Esophagus squamous epithelium (tissue), 5 donors: ENCODE measurements at regions not wholly inside any gene's neighbourhood (a gene's known extent, or its start where the extent isn't known, plus 50 kb on each side); places are given as distances from the start of the nearest gene placed in this dataset.

ENCODE experiments used
- DNase-seq: peaks from one replicate; lab custom pipeline; 2025; lab: John Stamatoyannopoulos, UW
- H3K27ac ChIP-seq, 4 donors: fragments of 200-600 bp; sonication (generic); one replicate each; pipeline ENCODE4 v1.5.1; 2016 to 2019; ENCODE audit warnings: mild to moderate bottlenecking in 1 of 4
- H3K27me3 ChIP-seq, 4 donors: fragments of 200-600 bp; sonication (generic); 1 replicate in 3 of 4; 2 replicates in 1 of 4; pipeline versions ENCODE4 v1.5.1 to v1.6.0; 2017 to 2021; ENCODE audit warnings: antibody characterized with exemption in 1 of 4
- H3K36me3 ChIP-seq, 3 donors: fragments of 200-600 bp; sonication (generic); one replicate each; pipeline ENCODE4 v1.5.1; 2016 to 2019
- H3K4me1 ChIP-seq, 3 donors: fragments of 200-600 bp; sonication (generic); one replicate each; pipeline ENCODE4 v1.5.1; 2017 to 2019
- H3K4me3 ChIP-seq, 4 donors: fragments of 200-600 bp; sonication (generic); 1 replicate in 3 of 4; 2 replicates in 1 of 4; pipeline ENCODE4 v1.5.1; 2016 to 2019; ENCODE audit warnings: mild to moderate bottlenecking in 2 of 4, moderate library complexity in 1 of 4
- H3K9me3 ChIP-seq, 3 donors: fragments of 200-600 bp; sonication (generic); one replicate each; pipeline ENCODE4 v1.5.1; 2016 to 2019
- POLR2A ChIP-seq, 4 donors: fragments of 450-650 bp; IDR thresholded peaks; one replicate each; pipeline ENCODE4 v1.6.1; 2017; ENCODE audit warnings: antibody characterized with exemption in 4 of 4, mild to moderate bottlenecking in 4 of 4, moderate library complexity in 3 of 4
- WGBS, 2 donors: methylation state at CpG; one replicate each; pipeline ENCODE4 v1.1.5; 2018; 5-methylcytosine and 5-hydroxymethylcytosine counted together
- intact Hi-C: fragments of 100-400 bp; cut with DNase I; formaldehyde crosslinking; loops from one replicate; pipeline ENCODE4 v1.15.0; 2022
- small RNA-seq, 4 donors: library from RNA; depleted of rRNA; stranded (forward); fragments of <200 nt; gene quantifications; one replicate each; pipeline ENCODE3, GENCODE V24; 2016
- TF ChIP-seq, protein P1 (sequence below), 6 experiments: fragments of 450-650 bp in 4 of 6; fragments of 200-600 bp in 2 of 6; sonication (generic) in 2 of 6; IDR thresholded peaks; one replicate each; pipeline ENCODE4 v1.5.1; 2016 to 2019; ENCODE audit warnings: antibody characterized with exemption in 6 of 6, mild to moderate bottlenecking in 4 of 6, moderate library complexity in 4 of 6
- donor health status: DM: yes; HTN: yes; CAD: no.

DNA sequence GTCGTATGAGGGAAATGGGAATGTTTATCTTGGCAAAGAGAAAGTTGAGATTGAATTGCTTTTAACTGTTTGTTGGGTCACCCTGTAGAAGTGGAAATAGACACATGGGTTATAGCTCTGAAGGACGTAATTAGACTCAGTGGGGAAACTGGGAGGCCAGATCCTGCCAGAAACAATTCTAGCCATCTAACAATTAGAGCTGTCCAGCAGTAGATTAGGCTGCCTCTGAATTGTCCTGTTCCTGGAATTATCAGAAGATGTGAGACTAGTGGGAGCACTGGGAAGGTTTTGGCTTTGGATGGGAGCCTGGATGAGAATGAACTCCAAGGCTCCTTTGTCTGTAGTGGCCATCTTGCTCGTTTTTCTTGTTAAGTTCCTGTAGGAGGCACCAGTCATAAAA, 61.9 kb upstream of the IGFBP7 start:
- H3K4me1 ChIP-seq: no peaks in the 10 kb centered on the region
- no peak overlapping the region for H3K27ac ChIP-seq
- H3K9me3 ChIP-seq: no peaks in the 10 kb centered on the region
- intact Hi-C loops: no loop called here
- H3K36me3 ChIP-seq: no peaks in the 10 kb centered on the region
- TF ChIP-seq POLR2A (IDR thresholded peaks at IDR 0.05): no peak
- TF ChIP-seq, protein P1, sequence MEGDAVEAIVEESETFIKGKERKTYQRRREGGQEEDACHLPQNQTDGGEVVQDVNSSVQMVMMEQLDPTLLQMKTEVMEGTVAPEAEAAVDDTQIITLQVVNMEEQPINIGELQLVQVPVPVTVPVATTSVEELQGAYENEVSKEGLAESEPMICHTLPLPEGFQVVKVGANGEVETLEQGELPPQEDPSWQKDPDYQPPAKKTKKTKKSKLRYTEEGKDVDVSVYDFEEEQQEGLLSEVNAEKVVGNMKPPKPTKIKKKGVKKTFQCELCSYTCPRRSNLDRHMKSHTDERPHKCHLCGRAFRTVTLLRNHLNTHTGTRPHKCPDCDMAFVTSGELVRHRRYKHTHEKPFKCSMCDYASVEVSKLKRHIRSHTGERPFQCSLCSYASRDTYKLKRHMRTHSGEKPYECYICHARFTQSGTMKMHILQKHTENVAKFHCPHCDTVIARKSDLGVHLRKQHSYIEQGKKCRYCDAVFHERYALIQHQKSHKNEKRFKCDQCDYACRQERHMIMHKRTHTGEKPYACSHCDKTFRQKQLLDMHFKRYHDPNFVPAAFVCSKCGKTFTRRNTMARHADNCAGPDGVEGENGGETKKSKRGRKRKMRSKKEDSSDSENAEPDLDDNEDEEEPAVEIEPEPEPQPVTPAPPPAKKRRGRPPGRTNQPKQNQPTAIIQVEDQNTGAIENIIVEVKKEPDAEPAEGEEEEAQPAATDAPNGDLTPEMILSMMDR (IDR thresholded peaks at IDR 0.05): no peak
- no peak for DNase-seq
- no peak overlapping the region for H3K4me3 ChIP-seq
- WGBS, 2 donors: 58 to 65% methylated on average over 3 of the region's 3 CpGs
- H3K27me3 ChIP-seq: no peaks in the 10 kb centered on the region

DNA sequence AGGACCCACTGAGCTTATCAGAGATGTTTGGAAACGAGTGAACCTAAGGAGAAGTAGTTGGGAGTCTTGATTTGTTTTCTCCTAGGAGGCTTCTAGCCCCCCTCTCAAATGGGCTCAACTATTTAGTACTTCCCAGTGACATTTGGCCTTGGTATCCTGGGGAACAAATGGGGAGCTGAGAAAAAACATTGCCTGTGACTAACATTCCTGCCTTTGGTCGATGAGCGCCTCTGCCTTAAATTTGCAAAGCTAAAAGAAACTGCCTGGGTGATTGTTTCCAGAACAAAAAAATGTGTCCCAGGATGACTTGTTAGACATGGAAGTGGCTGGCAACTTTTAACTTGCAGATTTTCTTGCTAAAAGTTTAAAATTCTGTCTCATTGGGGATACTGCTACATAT, 58.8 kb upstream of the IGFBP7 start:
- no peaks in the 10 kb centered on the region for H3K9me3 ChIP-seq
- peaks cover 0 to 5% (median 4%) of the 10 kb centered on the region in 3 donors for H3K4me1 ChIP-seq
- no peak for DNase-seq
- intact Hi-C loops: loop anchor here (10.0 kb wide), 1 partner anchor 256 kb away; no protein-coding TSS in a partner anchor
- TF ChIP-seq, protein P1 (IDR thresholded peaks at IDR 0.05): no peak
- TF ChIP-seq POLR2A (IDR thresholded peaks at IDR 0.05): no peak
- no peak overlapping the region for H3K4me3 ChIP-seq
- WGBS, 2 donors: 83% methylated on average over 3 of the region's 3 CpGs
- no peak overlapping the region for H3K27ac ChIP-seq
- H3K36me3 ChIP-seq: no peaks in the 10 kb centered on the region
- peaks cover 0 to 22% (median 0%) of the 10 kb centered on the region in 4 donors for H3K27me3 ChIP-seq

DNA sequence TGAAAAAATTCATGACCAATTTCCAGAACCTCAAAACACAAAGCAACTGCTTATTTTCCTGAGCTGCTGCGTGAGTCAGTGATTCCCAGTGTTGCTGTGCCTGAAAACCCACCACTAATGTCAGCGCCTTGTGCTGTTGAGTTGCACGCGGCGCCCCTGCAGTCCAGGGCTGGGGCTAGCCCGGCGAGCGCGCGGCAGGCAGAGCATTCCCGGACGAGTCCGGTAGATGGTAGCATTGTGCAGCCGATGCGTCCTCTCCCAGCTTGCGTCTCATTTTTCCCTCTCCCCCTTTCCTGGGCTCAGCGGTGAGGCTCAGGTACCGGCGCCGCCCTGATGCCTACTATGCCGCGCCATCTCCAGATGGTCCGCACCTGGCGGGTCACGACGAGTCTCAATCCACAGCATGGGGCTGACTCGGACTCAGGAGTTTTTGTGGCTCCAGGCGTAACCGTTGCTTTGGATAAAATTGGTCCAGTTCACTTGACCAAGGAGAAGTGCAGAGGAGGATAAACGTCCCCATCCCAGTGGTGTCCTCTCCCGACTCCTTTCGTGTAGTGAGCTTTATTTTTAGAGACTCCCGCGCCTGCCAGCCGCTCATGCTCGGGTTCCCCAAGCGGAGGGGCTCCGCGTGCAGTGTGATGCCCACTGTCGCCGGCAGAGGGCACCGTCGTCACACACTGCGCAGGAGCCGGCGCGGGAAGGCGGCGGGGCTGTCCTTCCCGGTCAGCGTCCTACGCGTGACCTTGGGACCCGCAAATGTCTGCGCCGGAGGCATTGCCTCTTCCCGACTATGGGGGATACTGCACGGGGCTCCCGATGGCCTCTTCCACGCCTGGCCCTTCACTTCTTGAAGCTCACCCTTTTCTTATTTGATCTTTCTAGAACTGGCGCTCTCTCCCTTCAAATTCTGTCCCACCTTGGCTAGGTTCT, 53.6 kb upstream of the IGFBP7 start:
- DNase-seq: peak; percentile 8
- peaks cover 0 to 15% (median 7%) of the 10 kb centered on the region in 3 donors for H3K4me1 ChIP-seq
- peak overlapping the region; percentile 21 to 76 (median 54) for H3K4me3 ChIP-seq
- TF ChIP-seq, protein P1 (IDR thresholded peaks at IDR 0.05): peak; percentile 49 to 94 (median 88)
- no peak for TF ChIP-seq POLR2A (IDR thresholded peaks at IDR 0.05)
- intact Hi-C loops: loop anchor here (5.0 to 10.0 kb wide), 2 partner anchors 126 to 261 kb away; no protein-coding TSS in a partner anchor
- H3K27ac ChIP-seq: peak overlapping the region; percentile 8 to 79 (median 69)
- H3K36me3 ChIP-seq: no peaks in the 10 kb centered on the region
- H3K9me3 ChIP-seq: no peaks in the 10 kb centered on the region
- WGBS, 2 donors: 4% methylated on average over 26 to 39 of the region's 61 CpGs
- peaks cover 0 to 22% (median 0%) of the 10 kb centered on the region in 4 donors for H3K27me3 ChIP-seq

DNA sequence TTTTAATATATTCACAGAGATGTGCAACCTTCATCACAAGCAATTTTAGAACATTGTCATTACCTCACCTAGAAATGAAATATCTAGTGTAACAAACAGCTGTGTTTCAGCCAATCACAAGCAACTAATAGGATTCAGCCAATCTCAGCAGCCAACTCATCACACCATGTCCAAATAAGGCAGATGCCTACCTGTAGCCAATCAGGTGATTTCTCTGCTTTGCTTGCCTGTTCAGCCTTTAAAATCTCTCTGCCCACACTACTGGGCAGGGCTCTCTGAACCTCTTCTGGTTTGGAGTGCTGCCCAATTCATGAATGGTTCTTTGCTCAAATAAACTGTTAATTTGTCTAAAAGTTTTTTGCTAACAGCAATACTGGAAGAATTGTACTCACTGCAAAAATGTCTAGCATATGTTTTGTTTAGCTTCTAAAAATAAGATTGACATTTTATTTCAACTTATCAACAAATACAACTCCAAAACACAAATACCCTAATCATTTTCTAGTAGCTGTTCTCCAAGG, 52.4 kb upstream of the IGFBP7 start:
- no peaks in the 10 kb centered on the region for H3K36me3 ChIP-seq
- intact Hi-C loops: loop anchor here (5.0 to 10.0 kb wide), 2 partner anchors 125 to 262 kb away; no protein-coding TSS in a partner anchor
- TF ChIP-seq, protein P1 (IDR thresholded peaks at IDR 0.05): no peak
- no peak for TF ChIP-seq POLR2A (IDR thresholded peaks at IDR 0.05)

More for the DNA sequence above, 52.4 kb upstream of the IGFBP7 start:
- H3K4me1 ChIP-seq: peaks cover 0 to 15% (median 7%) of the 10 kb centered on the region in 3 donors
- H3K27ac ChIP-seq: no peak overlapping the region
- DNase-seq: no peak
- no peaks in the 10 kb centered on the region for H3K9me3 ChIP-seq
- H3K4me3 ChIP-seq: no peak overlapping the region
- H3K27me3 ChIP-seq: peaks cover 0 to 26% (median 0%) of the 10 kb centered on the region in 4 donors

Small RNAs in the stretch of these regions (small RNA-seq; reads per million reads assigned to genes)
- 0 reads per million in 4 donors for gene SRIP1
